Loucy (cell line): ENCODE measurements at regions not wholly inside any gene's neighbourhood (a gene's known extent, or its start where the extent isn't known, plus 50 kb on each side); places are given as distances from the start of the nearest gene placed in this dataset.

ENCODE experiments used
- H2AFZ ChIP-seq: fragments of 200-600 bp; sonication (generic); 2 replicates; pipeline ENCODE4 v1.6.0; 2016; ENCODE audit warnings: antibody characterized with exemption, mild to moderate bottlenecking, low read length, moderate library complexity
- H3F3A ChIP-seq: fragments of 200-600 bp; 2 replicates; pipeline ENCODE4 v1.6.0; 2016; ENCODE audit warnings: antibody characterized with exemption, low read depth, mild to moderate bottlenecking
- H3K27me3 ChIP-seq: fragments of 200-600 bp; sonication (generic); 2 replicates; pipeline ENCODE4 v1.6.1; 2014; ENCODE audit warnings: low read length, mild to moderate bottlenecking; ENCODE audit not compliant: insufficient read depth, poor library complexity, severe bottlenecking
- H3K36me3 ChIP-seq: fragments of 200-600 bp; sonication (generic); 2 replicates; pipeline ENCODE4 v1.6.1; 2016; ENCODE audit warnings: low read length; ENCODE audit not compliant: insufficient read depth
- H3K4me1 ChIP-seq: fragments of 200-600 bp; sonication (generic); 2 replicates; pipeline ENCODE4 v1.5.1; 2014; ENCODE audit warnings: low read length, mild to moderate bottlenecking; ENCODE audit not compliant: insufficient read depth, poor library complexity, severe bottlenecking
- H3K4me2 ChIP-seq: fragments of 200-600 bp; sonication (generic); 2 replicates; pipeline ENCODE4 v1.6.0; 2014; ENCODE audit warnings: antibody characterized with exemption, low read length, low read depth, mild to moderate bottlenecking; ENCODE audit not compliant: poor library complexity, severe bottlenecking
- H3K4me3 ChIP-seq: fragments of 200-600 bp; sonication (generic); 2 replicates; pipeline ENCODE4 v1.5.1; 2014; ENCODE audit warnings: low read length, mild to moderate bottlenecking, mixed read lengths; ENCODE audit not compliant: poor library complexity, severe bottlenecking
- H3K79me2 ChIP-seq: fragments of 200-600 bp; sonication (generic); 2 replicates; pipeline ENCODE4 v1.6.1; 2014; ENCODE audit warnings: low read length; ENCODE audit not compliant: insufficient read depth
- H3K9ac ChIP-seq: fragments of 200-600 bp; sonication (generic); 2 replicates; pipeline ENCODE4 v1.6.0; 2014; ENCODE audit warnings: mild to moderate bottlenecking, low read depth, low read length, moderate library complexity; ENCODE audit not compliant: poor library complexity, severe bottlenecking
- H3K9me2 ChIP-seq: fragments of 200-600 bp; sonication (generic); replicated peaks from 2 replicates; pipeline ENCODE4 v1.6.1; 2016; ENCODE audit warnings: low read depth, low read length, mixed read lengths
- H3K9me3 ChIP-seq: fragments of 200-600 bp; sonication (generic); 2 replicates; pipeline ENCODE4 v1.6.1; 2014; ENCODE audit warnings: mild to moderate bottlenecking, antibody characterized with exemption, low read length, low read depth; ENCODE audit not compliant: insufficient read depth
- H4K20me1 ChIP-seq: fragments of 200-600 bp; sonication (generic); 2 replicates; pipeline ENCODE4 v1.6.0; 2014; ENCODE audit warnings: antibody characterized with exemption, low read length, mild to moderate bottlenecking; ENCODE audit not compliant: insufficient read depth, poor library complexity, severe bottlenecking
- EZH2phosphoT487 ChIP-seq: fragments of 200-600 bp; IDR thresholded peaks from 2 replicates; pipeline ENCODE4 v1.6.1; 2018; ENCODE audit warnings: antibody characterized with exemption, mild to moderate bottlenecking, moderate library complexity, borderline replicate concordance
- TF ChIP-seq, protein P1 (sequence below): fragments of 200-600 bp; sonication (generic); conservative IDR thresholded peaks from 2 replicates; pipeline ENCODE4 v1.5.1; 2014; ENCODE audit warnings: mild to moderate bottlenecking, antibody characterized with exemption, low read length

DNA sequence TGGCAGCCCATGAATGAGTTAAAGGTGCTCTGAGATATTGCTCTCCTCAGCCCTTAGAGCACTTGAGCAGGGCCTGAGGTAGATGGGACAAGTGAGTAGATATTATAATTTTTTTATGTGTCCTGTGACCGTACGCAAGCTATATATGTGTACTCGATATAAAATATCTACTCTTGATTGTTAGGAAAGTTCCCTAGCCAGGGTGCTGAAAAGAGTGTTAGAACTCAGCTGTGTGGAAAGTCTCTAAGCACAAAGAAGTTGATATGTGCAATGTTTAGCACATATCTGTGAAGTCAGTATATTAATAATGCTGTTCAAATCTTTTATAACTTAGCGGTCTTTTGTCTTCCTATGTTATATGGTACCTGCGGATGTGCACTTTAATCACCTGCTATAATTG, 114.6 kb upstream of the PLD5 start:
- no peak overlapping the region for H3K9ac ChIP-seq
- H3K27me3 ChIP-seq = no peaks in the 10 kb centered on the region
- H2AFZ ChIP-seq = no peak overlapping the region
- TF ChIP-seq EZH2phosphoT487 = no peak
- TF ChIP-seq, protein P1, sequence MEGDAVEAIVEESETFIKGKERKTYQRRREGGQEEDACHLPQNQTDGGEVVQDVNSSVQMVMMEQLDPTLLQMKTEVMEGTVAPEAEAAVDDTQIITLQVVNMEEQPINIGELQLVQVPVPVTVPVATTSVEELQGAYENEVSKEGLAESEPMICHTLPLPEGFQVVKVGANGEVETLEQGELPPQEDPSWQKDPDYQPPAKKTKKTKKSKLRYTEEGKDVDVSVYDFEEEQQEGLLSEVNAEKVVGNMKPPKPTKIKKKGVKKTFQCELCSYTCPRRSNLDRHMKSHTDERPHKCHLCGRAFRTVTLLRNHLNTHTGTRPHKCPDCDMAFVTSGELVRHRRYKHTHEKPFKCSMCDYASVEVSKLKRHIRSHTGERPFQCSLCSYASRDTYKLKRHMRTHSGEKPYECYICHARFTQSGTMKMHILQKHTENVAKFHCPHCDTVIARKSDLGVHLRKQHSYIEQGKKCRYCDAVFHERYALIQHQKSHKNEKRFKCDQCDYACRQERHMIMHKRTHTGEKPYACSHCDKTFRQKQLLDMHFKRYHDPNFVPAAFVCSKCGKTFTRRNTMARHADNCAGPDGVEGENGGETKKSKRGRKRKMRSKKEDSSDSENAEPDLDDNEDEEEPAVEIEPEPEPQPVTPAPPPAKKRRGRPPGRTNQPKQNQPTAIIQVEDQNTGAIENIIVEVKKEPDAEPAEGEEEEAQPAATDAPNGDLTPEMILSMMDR = no peak
- H4K20me1 ChIP-seq = no peaks in the 10 kb centered on the region
- no peaks in the 10 kb centered on the region for H3K79me2 ChIP-seq
- H3K36me3 ChIP-seq = no peaks in the 10 kb centered on the region
- no peaks in the 10 kb centered on the region for H3K4me1 ChIP-seq
- H3K9me3 ChIP-seq = peaks cover 3% of the 10 kb centered on the region; the same call in 1 of the 2 replicates
- H3K4me2 ChIP-seq = no peak overlapping the region
- no peaks in the 10 kb centered on the region for H3K9me2 ChIP-seq
- no peaks in the 10 kb centered on the region for H3F3A ChIP-seq
- H3K4me3 ChIP-seq = no peak overlapping the region

DNA sequence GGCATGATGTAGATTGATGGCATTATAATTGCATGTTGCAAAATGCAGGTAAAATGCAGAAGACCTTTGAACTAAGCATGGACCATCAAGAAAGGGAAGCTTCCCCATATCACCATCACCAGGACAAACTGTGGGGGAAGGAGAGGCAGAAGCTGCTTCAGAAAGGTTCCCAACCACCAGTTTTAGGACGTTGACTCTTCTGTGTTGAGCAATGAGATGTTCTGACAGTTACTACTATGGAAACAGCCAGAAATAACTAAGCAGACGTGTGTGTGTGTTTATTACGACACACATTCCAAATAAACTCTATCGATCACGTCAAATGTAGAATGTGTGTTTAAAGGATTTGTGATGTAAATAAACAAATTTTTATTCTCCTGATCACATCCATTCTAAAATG, 110.2 kb upstream of the PLD5 start:
- Histone ChIP-seq H3F3A (no peaks in the 10 kb centered on the region), H3K36me3 (no peaks in the 10 kb centered on the region), H3K4me1 (no peaks in the 10 kb centered on the region), H3K9ac (no peak overlapping the region), H2AFZ (no peak overlapping the region), H3K9me3 (peaks cover 3% of the 10 kb centered on the region; the same call in 1 of the 2 replicates), H3K9me2 (no peaks in the 10 kb centered on the region), H3K79me2 (no peaks in the 10 kb centered on the region), H3K4me2 (no peak overlapping the region), H3K27me3 (no peaks in the 10 kb centered on the region), H4K20me1 (no peaks in the 10 kb centered on the region), H3K4me3 (no peak overlapping the region)
- no peak for TF ChIP-seq EZH2phosphoT487
- TF ChIP-seq, protein P1 = no peak

DNA sequence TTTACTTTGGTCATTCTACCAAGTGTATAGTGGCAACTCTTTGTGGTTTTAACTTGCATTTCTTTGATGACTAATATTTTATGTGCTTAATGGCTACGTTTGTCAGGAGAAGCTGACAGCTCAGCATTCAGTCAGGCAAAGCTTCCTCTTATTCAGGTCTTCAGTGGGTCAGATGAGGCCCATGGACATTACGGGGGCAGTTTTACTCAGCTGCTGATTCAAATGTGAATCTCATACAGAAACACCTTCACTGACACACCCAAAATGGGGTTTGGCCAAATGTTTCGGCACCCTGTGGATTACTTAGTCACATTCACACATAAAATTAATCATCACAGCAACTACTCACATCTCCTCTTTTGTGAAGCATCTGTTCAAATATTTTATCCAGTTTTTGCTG, 104.9 kb upstream of the PLD5 start:
- TF ChIP-seq EZH2phosphoT487 = no peak
- TF ChIP-seq, protein P1 = no peak
- Histone ChIP-seq H3K79me2 (no peaks in the 10 kb centered on the region), H3K9me3 (no peaks in the 10 kb centered on the region), H4K20me1 (no peaks in the 10 kb centered on the region), H3K9me2 (no peaks in the 10 kb centered on the region), H3K4me2 (no peak overlapping the region), H2AFZ (no peak overlapping the region), H3K4me1 (no peaks in the 10 kb centered on the region), H3K9ac (no peak overlapping the region), H3K36me3 (no peaks in the 10 kb centered on the region), H3K4me3 (no peak overlapping the region), H3K27me3 (no peaks in the 10 kb centered on the region), H3F3A (no peaks in the 10 kb centered on the region)
